PC-3 (cell line): ENCODE measurements at regions not wholly inside any gene's neighbourhood (a gene's known extent, or its start where the extent isn't known, plus 50 kb on each side); places are given as distances from the start of the nearest gene placed in this dataset.

ENCODE experiments used
- ATAC-seq: fragments of 200-7000 bp; cut with Tn5 transposase; 2 replicates; pipeline ENCODE4 v1.9.1; 2020; ENCODE audit warnings: mild to moderate bottlenecking, moderate library complexity
- BruUV-seq: library from RNA; stranded (reverse); fragments of 400-500 nt; replicated peaks from 2 replicates; lab custom pipeline; 2021; lab: Mats Ljungman, UMichigan
- CTCF ChIA-PET: fragments of 300-600 bp; sonication (Branson Sonifier 250); formaldehyde crosslinking; loops from one replicate; lab custom pipeline; 2022; ENCODE audit warnings: antibody characterized with exemption; lab: Charles Lee
- POLR2A ChIA-PET: fragments of 300-600 bp; sonication (Branson Sonifier 250); formaldehyde crosslinking; loops from one replicate; lab custom pipeline; 2022; ENCODE audit warnings: antibody characterized with exemption; ENCODE audit not compliant: unreplicated experiment; lab: Charles Lee
- DNase-seq: peaks from one replicate; pipeline ENCODE4 v3.0.0-alpha.2; 2015
- H2AFZ ChIP-seq: fragments of 300-600 bp; sonication (generic); 2 replicates; pipeline ENCODE4 v1.6.0; 2016; ENCODE audit warnings: antibody characterized with exemption, low read length
- H3F3A ChIP-seq: fragments of 300-600 bp; sonication (generic); one replicate; pipeline ENCODE4 v1.6.0; 2017; ENCODE audit warnings: antibody characterized with exemption, low read length, control low read depth, mild to moderate bottlenecking; ENCODE audit not compliant: unreplicated experiment
- H3K27ac ChIP-seq: fragments of 300-600 bp; sonication (generic); 2 replicates; pipeline ENCODE4 v1.5.1; 2016; ENCODE audit warnings: mild to moderate bottlenecking, low read length
- H3K27me3 ChIP-seq: fragments of 300-600 bp; sonication (generic); 2 replicates; pipeline ENCODE4 v1.6.1; 2016; ENCODE audit warnings: low read length, mixed read lengths
- H3K36me3 ChIP-seq: fragments of 300-600 bp; sonication (generic); 2 replicates; pipeline ENCODE4 v1.6.1; 2016; ENCODE audit warnings: low read depth, mixed run types, low read length, mixed read lengths
- H3K4me1 ChIP-seq: fragments of 300-600 bp; sonication (generic); 2 replicates; pipeline ENCODE4 v1.5.1; 2016; ENCODE audit warnings: low read length; ENCODE audit not compliant: insufficient read depth
- H3K4me2 ChIP-seq: fragments of 300-600 bp; sonication (generic); 2 replicates; pipeline ENCODE4 v1.6.0; 2016; ENCODE audit warnings: low read length
- H3K4me3 ChIP-seq: fragments of 300-600 bp; sonication (generic); 2 replicates; pipeline ENCODE4 v1.5.1; 2016; ENCODE audit warnings: mild to moderate bottlenecking, low read length, mixed read lengths
- H3K79me2 ChIP-seq: fragments of 300-600 bp; sonication (generic); 2 replicates; pipeline ENCODE4 v1.6.1; 2017; ENCODE audit warnings: low read length, mixed read lengths
- H3K9ac ChIP-seq: fragments of 300-600 bp; sonication (generic); 2 replicates; pipeline ENCODE4 v1.6.0; 2016; ENCODE audit warnings: mild to moderate bottlenecking, low read length
- H3K9me2 ChIP-seq: fragments of 300-600 bp; sonication (generic); replicated peaks from 2 replicates; pipeline ENCODE4 v1.6.1; 2016; ENCODE audit warnings: mixed run types, low read length, mixed read lengths
- H3K9me3 ChIP-seq: fragments of 300-600 bp; sonication (generic); 2 replicates; pipeline ENCODE4 v1.6.1; 2016; ENCODE audit warnings: low read length, mixed read lengths
- H4K20me1 ChIP-seq: fragments of 300-600 bp; sonication (generic); 2 replicates; pipeline ENCODE4 v1.6.1; 2016; ENCODE audit warnings: low read length, mixed read lengths
- EZH2 ChIP-seq: fragments of 300-600 bp; sonication (generic); IDR thresholded peaks from one replicate; pipeline ENCODE4 v1.6.1; 2017; ENCODE audit warnings: antibody characterized with exemption, mild to moderate bottlenecking, low read length; ENCODE audit not compliant: unreplicated experiment
- EZH2phosphoT487 ChIP-seq: fragments of 300-600 bp; sonication (generic); IDR thresholded peaks from 2 replicates; pipeline ENCODE4 v1.6.1; 2018; ENCODE audit warnings: mild to moderate bottlenecking, antibody characterized with exemption, low read length, borderline replicate concordance
- intact Hi-C: fragments of 100-400 bp; cut with micrococcal nuclease; formaldehyde crosslinking; loops from 2 replicates; pipeline ENCODE4 v1.9.0; 2023
- TF ChIP-seq, protein P1 (sequence below): fragments of 300-600 bp; sonication (generic); conservative IDR thresholded peaks from 2 replicates; pipeline ENCODE4 v1.5.1; 2017; ENCODE audit warnings: antibody characterized with exemption, low read depth, mild to moderate bottlenecking, low read length

DNA sequence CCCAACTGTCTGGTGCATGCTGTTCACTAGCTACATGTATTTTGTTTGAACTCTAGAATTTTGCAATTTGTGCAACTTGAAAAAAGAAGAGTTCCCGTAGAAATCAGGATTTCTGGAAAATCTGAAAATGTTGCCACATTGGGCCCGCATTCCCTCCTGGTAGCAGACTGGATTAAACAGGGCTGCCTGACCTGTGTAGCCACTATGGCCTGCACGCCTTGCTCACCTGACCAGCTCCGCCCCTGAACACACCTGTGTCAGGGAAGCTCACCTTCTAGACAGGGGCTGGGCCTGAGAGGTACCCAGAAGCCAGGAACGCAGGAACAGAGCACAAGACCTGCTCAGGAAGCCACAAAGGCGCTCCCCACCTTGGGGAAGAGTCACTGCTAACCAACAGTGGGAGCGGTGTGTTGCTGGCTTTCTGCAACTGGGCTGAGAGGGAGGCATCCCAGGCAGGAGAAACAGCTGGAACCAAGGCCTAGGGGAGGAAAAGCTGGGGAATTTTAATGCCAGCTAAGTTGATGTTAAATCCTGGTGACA lies 106.5 kb downstream of the UQCRFS1 start:
- Histone ChIP-seq H3K4me2 (no peak overlapping the region), H3K36me3 (no peaks in the 10 kb centered on the region), H3K4me1 (no peaks in the 10 kb centered on the region), H2AFZ (no peak overlapping the region), H4K20me1 (no peaks in the 10 kb centered on the region), H3K9me3 (no peaks in the 10 kb centered on the region), H3F3A (no peaks in the 10 kb centered on the region), H3K27me3 (no peaks in the 10 kb centered on the region; the same call in 1 of the 2 replicates), H3K4me3 (no peak overlapping the region), H3K9me2 (no peaks in the 10 kb centered on the region), H3K79me2 (no peaks in the 10 kb centered on the region), H3K27ac (no peak overlapping the region), H3K9ac (no peak overlapping the region)
- POLR2A ChIA-PET, result no interaction called here
- CTCF ChIA-PET, result no interaction called here
- no peak for ATAC-seq
- no TSS peak for BruUV-seq
- DNase-seq, result no peak
- intact Hi-C loops, result no loop called here
- no peak for TF ChIP-seq EZH2phosphoT487
- TF ChIP-seq, protein P1, sequence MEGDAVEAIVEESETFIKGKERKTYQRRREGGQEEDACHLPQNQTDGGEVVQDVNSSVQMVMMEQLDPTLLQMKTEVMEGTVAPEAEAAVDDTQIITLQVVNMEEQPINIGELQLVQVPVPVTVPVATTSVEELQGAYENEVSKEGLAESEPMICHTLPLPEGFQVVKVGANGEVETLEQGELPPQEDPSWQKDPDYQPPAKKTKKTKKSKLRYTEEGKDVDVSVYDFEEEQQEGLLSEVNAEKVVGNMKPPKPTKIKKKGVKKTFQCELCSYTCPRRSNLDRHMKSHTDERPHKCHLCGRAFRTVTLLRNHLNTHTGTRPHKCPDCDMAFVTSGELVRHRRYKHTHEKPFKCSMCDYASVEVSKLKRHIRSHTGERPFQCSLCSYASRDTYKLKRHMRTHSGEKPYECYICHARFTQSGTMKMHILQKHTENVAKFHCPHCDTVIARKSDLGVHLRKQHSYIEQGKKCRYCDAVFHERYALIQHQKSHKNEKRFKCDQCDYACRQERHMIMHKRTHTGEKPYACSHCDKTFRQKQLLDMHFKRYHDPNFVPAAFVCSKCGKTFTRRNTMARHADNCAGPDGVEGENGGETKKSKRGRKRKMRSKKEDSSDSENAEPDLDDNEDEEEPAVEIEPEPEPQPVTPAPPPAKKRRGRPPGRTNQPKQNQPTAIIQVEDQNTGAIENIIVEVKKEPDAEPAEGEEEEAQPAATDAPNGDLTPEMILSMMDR, result no peak
- no peak for TF ChIP-seq EZH2

DNA sequence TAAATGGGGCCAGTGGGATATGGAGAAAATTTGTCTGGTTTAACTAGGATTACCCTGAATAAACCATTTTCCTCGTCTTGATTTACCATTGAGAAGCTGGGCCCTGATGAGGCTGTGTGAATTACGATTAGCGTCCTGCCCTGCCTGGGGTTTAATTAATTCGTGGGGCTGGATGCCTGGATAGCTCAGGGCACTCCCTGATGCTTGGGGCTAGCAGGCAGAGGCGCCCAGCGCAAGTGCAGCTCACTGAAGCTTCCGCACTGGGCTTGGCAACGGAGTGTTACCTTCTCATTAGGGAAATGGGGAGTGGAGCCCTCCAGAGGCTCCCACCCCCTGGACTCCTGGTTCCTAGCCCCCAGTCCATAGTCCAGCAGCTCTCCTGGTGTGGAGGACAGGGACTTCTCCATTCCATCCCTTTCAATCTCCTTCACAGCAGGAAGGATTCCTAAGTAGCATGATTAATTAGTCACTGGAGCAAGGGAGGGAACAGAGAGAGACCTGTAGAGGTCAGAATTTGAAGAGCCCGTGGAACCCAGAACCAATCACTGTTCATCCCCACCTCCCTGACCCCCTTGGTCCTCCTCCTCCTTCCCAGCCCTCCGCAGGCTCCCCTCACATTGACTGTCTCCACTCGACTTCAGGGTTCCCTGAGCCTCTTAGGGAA lies 107.2 kb downstream of the UQCRFS1 start:
- no peaks in the 10 kb centered on the region for H4K20me1 ChIP-seq
- POLR2A ChIA-PET, result no interaction called here
- H3K9me3 ChIP-seq, result no peaks in the 10 kb centered on the region
- TF ChIP-seq EZH2phosphoT487, result no peak
- TF ChIP-seq, protein P1, result no peak
- TF ChIP-seq EZH2, result no peak
- H3K9me2 ChIP-seq, result no peaks in the 10 kb centered on the region
- H3F3A ChIP-seq, result no peaks in the 10 kb centered on the region
- CTCF ChIA-PET, result no interaction called here
- ATAC-seq (no peak), DNase-seq (no peak)
- no peak overlapping the region for H3K9ac ChIP-seq
- no peaks in the 10 kb centered on the region; the same call in 1 of the 2 replicates for H3K27me3 ChIP-seq
- no peak overlapping the region for H3K4me3 ChIP-seq
- H2AFZ ChIP-seq, result no peak overlapping the region
- no peak overlapping the region for H3K4me2 ChIP-seq
- no peak overlapping the region for H3K27ac ChIP-seq
- H3K36me3 ChIP-seq, result no peaks in the 10 kb centered on the region
- H3K4me1 ChIP-seq, result no peaks in the 10 kb centered on the region
- no peaks in the 10 kb centered on the region for H3K79me2 ChIP-seq
- intact Hi-C loops, result no loop called here
- BruUV-seq, result no TSS peak

DNA sequence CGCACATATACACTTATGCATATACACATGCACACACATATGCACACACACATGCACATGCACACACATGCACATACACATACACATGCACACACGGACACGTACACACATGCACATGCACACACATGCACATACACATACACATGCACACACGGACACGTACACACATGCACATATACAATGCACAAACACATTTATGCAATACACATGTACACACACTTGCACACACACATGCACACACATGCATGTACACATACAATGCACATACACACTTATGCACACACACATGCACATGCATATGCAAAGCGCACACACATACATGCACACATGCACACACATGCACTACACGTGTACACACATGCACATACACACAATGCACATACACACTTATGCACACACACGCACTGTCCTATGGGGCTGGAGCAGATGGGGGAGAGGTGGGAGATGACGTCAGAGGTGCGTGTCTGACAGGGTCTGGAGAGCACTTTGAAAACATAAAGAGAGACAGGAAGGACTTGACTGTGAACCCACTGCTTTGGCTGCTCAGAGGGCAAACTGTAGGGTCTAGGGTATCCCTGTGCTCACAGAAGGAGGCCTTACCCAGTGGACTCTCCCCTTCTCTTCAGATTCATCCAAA lies 108.2 kb downstream of the UQCRFS1 start:
- no peak for DNase-seq
- Histone ChIP-seq H3K4me1 (no peaks in the 10 kb centered on the region), H3K9ac (no peak overlapping the region), H2AFZ (no peak overlapping the region), H4K20me1 (no peaks in the 10 kb centered on the region), H3K27ac (no peak overlapping the region), H3K4me2 (no peak overlapping the region), H3K79me2 (no peaks in the 10 kb centered on the region), H3K27me3 (no peaks in the 10 kb centered on the region; the same call in 1 of the 2 replicates), H3K9me2 (no peaks in the 10 kb centered on the region), H3K4me3 (no peak overlapping the region), H3K9me3 (no peaks in the 10 kb centered on the region), H3K36me3 (no peaks in the 10 kb centered on the region), H3F3A (no peaks in the 10 kb centered on the region)
- CTCF ChIA-PET, result no interaction called here
- no peak for ATAC-seq
- TF ChIP-seq, protein P1, result no peak
- TF ChIP-seq EZH2phosphoT487, result no peak
- BruUV-seq, result no TSS peak
- POLR2A ChIA-PET, result no interaction called here
- intact Hi-C loops, result no loop called here
